ENCODE measurements at regions not wholly inside any gene's neighbourhood (a gene's known extent, or its start where the extent isn't known, plus 50 kb on each side); places are given as distances from the start of the nearest gene placed in this dataset.

- TF ChIP-seq ZBTB40 (IDR thresholded peaks at IDR 0.05) = no peak
- no peak for TF ChIP-seq ZBTB40 (CRISPR knock-in tag; IDR thresholded peaks at IDR 0.05)
- TF ChIP-seq SIN3B (IDR thresholded peaks at IDR 0.05; ENCODE audit: low read length) = no peak
- TF ChIP-seq SMARCE1 (IDR thresholded peaks at IDR 0.05; ENCODE audit: borderline replicate concordance) = no peak
- TF ChIP-seq ZNF503 (CRISPR knock-in tag; IDR thresholded peaks at IDR 0.05) = no peak
- TF ChIP-seq ZNF740 (CRISPR knock-in tag; IDR thresholded peaks at IDR 0.05) = no peak
- no peak for TF ChIP-seq ZKSCAN8 (CRISPR knock-in tag; IDR thresholded peaks at IDR 0.05; ENCODE audit: borderline replicate concordance)
- TF ChIP-seq ZBTB4 (CRISPR knock-in tag; IDR thresholded peaks at IDR 0.05; ENCODE audit: borderline replicate concordance) = no peak
- TF ChIP-seq LRRFIP1 (CRISPR knock-in tag; conservative IDR thresholded peaks at IDR 0.05) = no peak
- TF ChIP-seq EZH2 (conservative IDR thresholded peaks at IDR 0.05; ENCODE audit: low read depth, low read length) = no peak
- no peak for TF ChIP-seq UBTF (CRISPR knock-in tag; IDR thresholded peaks at IDR 0.05)
- no peak for TF ChIP-seq USF2 (IDR thresholded peaks at IDR 0.05; ENCODE audit: low read depth, low read length)
- TF ChIP-seq USF2 (CRISPR knock-in tag; IDR thresholded peaks at IDR 0.05; ENCODE audit: borderline replicate concordance) = no peak
- TF ChIP-seq GTF2F1 (IDR thresholded peaks at IDR 0.05; ENCODE audit: low read length) = no peak
- no peak for TF ChIP-seq CREM (IDR thresholded peaks at IDR 0.05)
- TF ChIP-seq CREM (CRISPR knock-in tag; IDR thresholded peaks at IDR 0.05) = no peak
Observed at GRCh38 chr3:166187237-166187636, 350.0 kb upstream of the BCHE start.

Data from HepG2 (cell line).